GM21526 (cell line): ENCODE measurements at regions not wholly inside any gene's neighbourhood (a gene's known extent, or its start where the extent isn't known, plus 50 kb on each side); places are given as distances from the start of the nearest gene placed in this dataset.
"Not testable (repeated sequence)": the region's sequence is repeated elsewhere in the genome, so short reads cannot be mapped to it uniquely, and the experiment has no call there.

Source experiments
- ATAC-seq: cut with Tn5 transposase; IDR thresholded peaks from one replicate; pipeline ENCODE4 v1.9.1; 2021; ENCODE audit warnings: moderate library complexity; ENCODE audit not compliant: unreplicated experiment, low FRiP score

- not testable (repeated sequence) for ATAC-seq
These were observed 119.2 kb downstream of the SEPTIN14 start for GRCh38 chr7:55743454-55743717.

- ATAC-seq: not testable (repeated sequence)
These were observed 119.7 kb downstream of the SEPTIN14 start for GRCh38 chr7:55742651-55743453.

DNA sequence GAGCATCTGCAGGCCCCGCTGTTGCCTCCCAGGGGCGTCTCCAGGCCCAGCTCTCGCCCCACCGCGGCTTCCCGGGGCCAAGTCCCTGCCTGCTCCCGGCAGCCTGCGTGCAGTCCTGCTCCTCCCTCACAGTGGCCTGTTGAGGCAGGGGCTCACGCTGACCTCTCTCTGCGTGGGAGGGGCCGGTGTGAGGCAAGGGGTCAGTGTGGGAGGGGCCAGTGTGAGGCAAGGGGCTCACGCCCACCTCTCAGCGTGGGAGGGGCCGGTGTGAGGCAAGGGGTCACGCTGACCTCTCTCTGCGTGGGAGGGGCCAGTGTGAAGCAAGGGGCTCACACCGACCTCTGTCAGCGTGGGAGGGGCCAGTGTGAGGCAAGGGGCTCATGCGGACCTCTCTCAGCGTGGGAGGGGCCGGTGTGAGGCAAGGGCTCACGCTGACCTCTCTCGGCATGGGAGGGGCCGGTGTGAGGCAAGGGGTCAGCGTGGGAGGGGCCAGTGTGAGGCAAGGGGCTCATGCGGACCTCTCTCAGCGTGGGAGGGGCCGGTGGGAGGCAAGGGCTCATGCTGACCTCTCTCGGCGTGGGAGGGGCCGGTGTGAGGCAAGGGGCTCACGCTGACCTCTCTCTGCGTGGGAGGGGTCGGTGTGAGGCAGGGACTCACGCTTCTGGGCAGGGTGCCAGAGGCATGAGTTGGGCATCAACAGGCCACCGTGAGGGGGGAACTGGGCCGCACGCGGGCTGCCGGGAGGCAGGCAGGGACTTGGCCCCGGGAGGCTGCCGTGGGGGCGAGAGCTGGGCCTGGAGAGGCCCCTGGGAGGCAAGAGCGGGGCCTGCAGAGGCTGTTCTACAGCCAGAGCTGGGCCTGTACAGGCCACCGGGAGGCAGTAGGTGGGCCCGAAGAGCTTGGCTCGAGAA is 120.6 kb downstream of the SEPTIN14 start:
- ATAC-seq: not testable (repeated sequence)

- ATAC-seq: not testable (repeated sequence)
These were observed 121.8 kb downstream of the SEPTIN14 start for GRCh38 chr7:55740633-55741250.

DNA sequence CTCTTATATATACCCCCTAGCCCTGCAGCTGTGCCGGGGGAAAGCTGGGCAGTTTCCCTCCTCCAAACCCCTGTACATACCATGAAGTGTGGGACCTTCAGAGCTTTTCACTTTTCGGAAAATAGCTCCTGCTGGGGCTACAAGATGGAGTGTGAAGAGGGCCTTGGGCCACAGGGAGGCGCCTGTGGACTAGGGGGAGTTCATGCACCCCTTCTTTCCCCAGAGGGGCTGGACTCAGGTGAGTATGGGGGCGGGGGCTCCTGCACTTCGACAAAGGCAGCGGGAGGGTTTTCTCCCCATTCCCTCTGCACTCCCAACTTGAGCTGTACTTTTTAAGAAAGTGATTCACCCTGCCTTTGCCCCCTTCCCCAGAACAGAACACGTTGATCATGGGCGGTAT is 122.5 kb downstream of the SEPTIN14 start:
- not testable (repeated sequence) for ATAC-seq

- not testable (repeated sequence) for ATAC-seq
These were observed 125.8 kb downstream of the SEPTIN14 start for GRCh38 chr7:55736641-55737221.

DNA sequence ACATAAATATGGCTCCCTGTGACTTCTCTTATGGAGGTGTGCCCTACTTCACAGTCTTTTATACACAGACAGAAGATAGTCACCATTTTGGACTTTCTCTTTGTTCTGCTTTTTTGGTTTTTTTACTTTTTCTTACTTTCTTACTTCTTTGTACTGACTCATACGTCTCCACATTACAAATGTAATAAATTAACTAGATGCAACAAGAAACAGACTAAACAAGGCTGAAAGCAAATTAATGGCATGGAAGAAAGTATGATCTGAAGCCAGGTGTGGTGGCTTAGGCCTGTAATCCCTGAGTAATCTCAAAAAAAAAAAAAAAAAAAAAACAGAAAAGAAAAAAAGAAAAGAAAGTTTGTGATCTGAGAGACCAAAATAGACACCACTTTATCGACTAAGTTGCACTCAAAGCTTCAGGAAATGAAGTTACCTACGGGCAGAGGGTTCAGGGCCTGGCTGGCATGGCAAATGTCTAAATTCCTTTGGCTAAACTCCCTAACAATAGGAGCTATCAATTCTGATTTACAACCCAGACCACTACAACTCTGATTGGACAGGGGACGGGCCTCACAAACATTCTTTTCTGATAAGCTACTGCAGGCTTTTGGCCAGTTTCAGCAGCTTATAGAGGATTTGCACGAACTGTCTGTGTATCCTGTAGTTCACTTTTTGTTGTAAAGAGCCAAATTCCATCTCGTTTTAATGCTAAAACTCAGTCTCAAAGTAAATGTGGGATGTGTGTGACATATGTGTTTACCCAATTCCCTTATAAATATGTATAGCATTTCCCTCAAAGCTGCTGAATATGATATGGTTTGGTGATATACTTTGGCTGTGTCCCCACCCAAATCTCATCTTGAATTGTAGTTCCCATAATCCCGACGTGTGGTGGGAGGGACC is 129.1 kb downstream of the SEPTIN14 start:
- no peak for ATAC-seq

GRCh38 chr7:55731931-55732330 is 130.6 kb downstream of the SEPTIN14 start:
- no peak for ATAC-seq

- ATAC-seq: no peak
These were observed 132.4 kb downstream of the SEPTIN14 start for GRCh38 chr7:55730197-55730596.

- no peak for ATAC-seq
These were observed 139.0 kb downstream of the SEPTIN14 start for GRCh38 chr7:55723621-55723941.

DNA sequence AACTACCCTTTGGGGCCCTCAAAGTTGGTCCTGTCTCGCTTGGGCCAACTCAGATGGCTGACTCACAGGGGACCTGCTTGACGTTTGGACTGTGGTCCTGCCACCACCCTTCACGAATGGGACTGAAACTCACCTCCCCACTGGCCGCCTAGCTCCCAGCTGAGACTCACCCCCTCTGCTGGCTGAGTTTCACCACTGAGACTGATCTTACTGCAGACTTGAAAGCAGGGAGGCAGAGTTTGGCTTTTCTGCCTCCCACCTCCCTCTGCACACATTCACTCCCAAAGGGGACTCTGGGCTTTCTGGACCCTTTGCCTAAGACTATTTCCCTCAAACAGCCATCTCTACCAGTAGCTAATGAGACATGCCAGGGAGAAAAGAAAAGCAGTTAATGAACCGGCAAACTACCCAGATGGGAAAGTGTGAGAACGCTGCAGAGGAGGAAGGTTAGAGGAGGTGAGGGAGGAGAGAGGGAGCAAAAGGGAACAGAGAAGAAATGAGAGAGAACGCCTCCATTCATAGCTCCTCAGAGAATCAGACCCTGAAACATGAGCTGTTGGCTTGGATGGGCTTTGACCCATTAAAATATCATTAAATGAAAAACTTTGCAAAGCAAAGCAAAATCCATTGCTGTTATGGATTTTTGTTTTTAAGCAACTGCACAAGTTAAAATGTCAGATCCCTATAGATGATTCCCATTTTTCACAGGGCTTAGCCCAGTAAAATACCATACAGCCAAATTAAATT is 139.5 kb downstream of the SEPTIN14 start:
- peak; percentile 93 for ATAC-seq

DNA sequence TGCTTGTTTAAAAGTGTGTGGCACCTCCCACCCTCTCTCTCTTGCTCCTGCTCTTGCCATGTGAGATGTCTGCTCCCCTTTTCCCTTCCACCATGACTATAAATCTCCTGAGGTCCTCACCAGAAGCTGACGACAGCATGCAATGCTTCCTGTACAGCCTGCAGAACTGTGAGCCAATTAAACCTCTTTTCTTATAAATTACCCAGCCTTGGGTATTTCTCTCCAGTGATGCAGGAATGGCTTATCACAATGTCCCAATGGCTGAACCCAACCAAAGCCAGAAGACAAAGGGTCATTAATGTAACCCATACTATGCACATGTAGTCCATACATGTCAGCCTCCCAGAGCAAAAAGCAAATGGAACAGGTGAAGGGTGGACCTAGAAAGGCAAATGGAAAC is 141.5 kb downstream of the SEPTIN14 start:
- ATAC-seq: not testable (repeated sequence)

DNA sequence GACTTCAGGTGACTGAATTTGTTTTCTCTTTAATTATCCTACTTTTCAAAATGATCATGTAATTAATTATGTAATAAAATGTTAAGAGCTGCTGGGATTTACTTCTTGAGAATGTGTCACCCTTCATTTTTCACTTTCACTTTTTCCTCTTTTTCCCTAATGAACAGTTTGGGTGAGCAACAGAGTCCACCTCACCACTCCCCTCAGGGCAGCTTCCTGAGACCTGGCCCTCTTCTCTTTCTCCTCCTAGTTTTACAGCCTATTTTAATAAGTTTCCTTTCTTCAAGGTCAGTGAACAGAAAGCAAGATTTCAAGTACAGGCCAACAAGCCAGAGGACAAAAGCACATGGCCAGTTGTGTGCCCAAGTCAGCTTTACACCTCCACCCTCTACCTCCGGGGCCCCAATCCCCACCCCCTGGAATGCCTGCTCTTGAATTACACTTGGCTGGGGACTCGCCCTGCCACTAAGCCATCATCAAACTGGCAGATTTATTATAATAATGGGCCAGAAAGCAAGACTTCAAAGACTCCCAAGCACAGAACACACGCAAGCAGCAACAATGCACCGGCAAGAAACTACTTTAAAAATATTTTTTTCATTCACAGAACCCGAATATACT is 143.1 kb upstream of the VOPP1 start:
- not testable (repeated sequence) for ATAC-seq

GRCh38 chr7:55714370-55714769 is 142.1 kb upstream of the VOPP1 start:
- not testable (repeated sequence) for ATAC-seq

GRCh38 chr7:55710312-55710711 is 138.0 kb upstream of the VOPP1 start:
- ATAC-seq: not testable (repeated sequence)

- ATAC-seq: not testable (repeated sequence)
These were observed 135.7 kb upstream of the VOPP1 start for GRCh38 chr7:55708028-55708427.

DNA sequence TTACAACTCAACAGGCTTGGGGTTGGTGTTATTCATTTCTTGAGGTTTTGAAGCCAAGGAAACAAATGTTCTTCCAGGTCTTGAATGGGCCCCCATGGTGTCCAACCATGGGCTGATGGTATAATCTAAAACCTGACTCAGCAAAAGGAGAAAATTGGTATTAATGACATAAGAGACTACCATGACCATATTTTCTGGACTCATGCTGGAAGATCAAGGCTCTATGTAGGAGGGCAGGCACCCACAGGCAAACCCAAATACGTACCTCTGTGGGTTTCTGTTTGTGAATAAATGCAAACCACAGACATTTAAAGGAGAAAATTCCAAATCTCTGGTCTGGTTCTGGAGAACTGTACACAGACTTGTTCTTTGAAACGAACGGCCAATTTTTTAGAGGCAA is 135.1 kb upstream of the VOPP1 start:
- ATAC-seq: not testable (repeated sequence)

GRCh38 chr7:55706451-55707195 is 134.3 kb upstream of the VOPP1 start:
- not testable (repeated sequence) for ATAC-seq
